C4-2B (cell line): ENCODE measurements at regions not wholly inside any gene's neighbourhood (a gene's known extent, or its start where the extent isn't known, plus 50 kb on each side); places are given as distances from the start of the nearest gene placed in this dataset.

Source experiments
- CTCF ChIP-seq: fragments of 450-650 bp; conservative IDR thresholded peaks from 2 replicates; pipeline ENCODE4 v1.5.1; 2017; ENCODE audit warnings: mild to moderate bottlenecking
- ZFX ChIP-seq: fragments of 450-650 bp; IDR thresholded peaks from 2 replicates; pipeline ENCODE4 v1.6.1; 2017

- TF ChIP-seq CTCF: no peak
- TF ChIP-seq ZFX: no peak
Measured at GRCh38 chr3:115359536-115359935, 212.4 kb upstream of the ZBTB20 start.
